Hematopoietic multipotent progenitor cell (in vitro differentiated cells): ENCODE measurements at regions not wholly inside any gene's neighbourhood (a gene's known extent, or its start where the extent isn't known, plus 50 kb on each side); places are given as distances from the start of the nearest gene placed in this dataset.
"Not testable (repeated sequence)": the region's sequence is repeated elsewhere in the genome, so short reads cannot be mapped to it uniquely, and the experiment has no call there.

Experiments used
- DNase-seq, 3 donors: peaks; one replicate each; pipeline ENCODE4 v3.0.0-alpha.2; 2011 to 2015; ENCODE audit warnings: low read depth in 2 of 3, low spot score in 2 of 3

GRCh38 chr15:92803536-92803851, 96.6 kb upstream of the CHD2 start:
- DNase-seq: no peak

- DNase-seq: peak in 2 of 3 donors; percentile 78 to 81
Observed at GRCh38 chr15:92803852-92804609, 96.1 kb upstream of the CHD2 start.

GRCh38 chr15:92804610-92804936, 95.6 kb upstream of the CHD2 start:
- DNase-seq: not testable (repeated sequence)

GRCh38 chr15:92805080-92805690, 94.9 kb upstream of the CHD2 start:
- no peak for DNase-seq

- DNase-seq: not testable (repeated sequence)
Observed at GRCh38 chr15:92806171-92806570, 94.0 kb upstream of the CHD2 start.

GRCh38 chr15:92806763-92807162, 93.4 kb upstream of the CHD2 start:
- no peak for DNase-seq

- peak in 1 of 3 donors; percentile 7 for DNase-seq
Observed at GRCh38 chr15:92807971-92808571, 92.1 kb upstream of the CHD2 start.

- DNase-seq: no peak
Observed at GRCh38 chr15:92808598-92809063, 91.5 kb upstream of the CHD2 start.

GRCh38 chr15:92809064-92809879, 90.9 kb upstream of the CHD2 start:
- peak; percentile 98 to 99 (median 98) for DNase-seq

GRCh38 chr15:92809880-92810361, 90.2 kb upstream of the CHD2 start:
- peak in 2 of 3 donors; percentile 45 to 65 for DNase-seq

- DNase-seq: peak in 2 of 3 donors; percentile 31 to 52
Observed at GRCh38 chr15:92810418-92811138, 89.5 kb upstream of the CHD2 start.

GRCh38 chr15:92811148-92811913, 88.8 kb upstream of the CHD2 start:
- no peak for DNase-seq

- DNase-seq: no peak
Observed at GRCh38 chr15:92812271-92812670, 87.9 kb upstream of the CHD2 start.

GRCh38 chr15:92813485-92813884, 86.6 kb upstream of the CHD2 start:
- no peak for DNase-seq

GRCh38 chr15:92817339-92817886, 82.7 kb upstream of the CHD2 start:
- DNase-seq: peak in 2 of 3 donors; percentile 38 to 59

GRCh38 chr15:92818651-92819277, 81.4 kb upstream of the CHD2 start:
- no peak for DNase-seq

GRCh38 chr15:92819278-92820235, 80.6 kb upstream of the CHD2 start:
- no peak for DNase-seq
